ENCODE measurements at regions not wholly inside any gene's neighbourhood (a gene's known extent, or its start where the extent isn't known, plus 50 kb on each side); places are given as distances from the start of the nearest gene placed in this dataset.
A peak's percentile ranks its signal among the peaks of the same experiment; 100 is the strongest.

DNA sequence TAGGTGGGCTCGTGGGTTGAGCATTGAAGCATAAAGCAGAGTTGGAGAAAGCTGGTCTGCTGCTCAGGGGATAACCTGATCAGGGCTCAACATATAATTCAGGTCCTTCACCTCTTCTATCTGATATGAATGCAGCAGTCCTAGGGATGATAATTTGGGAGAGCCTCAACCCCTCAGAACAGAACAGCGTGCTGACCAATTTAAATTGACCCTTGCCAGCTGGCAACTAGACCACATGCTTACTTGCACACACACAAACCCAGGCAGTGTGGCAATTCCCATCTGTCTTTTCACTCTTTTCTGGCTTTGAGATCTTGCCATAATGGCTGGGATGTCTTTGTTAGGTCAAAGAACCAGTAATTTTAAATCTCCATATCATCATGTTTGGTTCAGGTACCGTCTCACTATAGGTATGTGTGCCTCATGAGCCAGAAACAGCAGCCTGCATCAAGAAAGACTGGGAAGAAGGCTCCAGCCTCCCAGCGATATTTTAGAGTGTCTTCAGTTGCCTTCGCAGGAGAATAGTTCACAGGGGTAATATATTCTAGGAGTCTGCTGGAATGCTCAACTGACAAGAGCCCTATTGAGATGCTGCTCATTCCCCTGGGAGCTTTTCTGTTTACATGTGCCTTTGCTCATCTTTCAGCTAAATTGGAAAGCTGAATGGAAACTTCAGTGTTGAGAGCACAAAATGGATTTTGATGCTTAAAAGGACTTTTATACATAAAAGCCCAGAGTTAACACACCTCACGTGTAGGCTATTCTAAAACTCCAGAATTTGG, 497.6 kb downstream of the RASEF start:
- H3K4me1 Mint-ChIP-seq: peaks cover 9% of the 10 kb centered on the region
- H3K36me3 Mint-ChIP-seq (ENCODE audit: low read depth): no peaks in the 10 kb centered on the region
- H3K4me3 Mint-ChIP-seq: no peak overlapping the region
- H3K27ac Mint-ChIP-seq: peak overlapping the region in 2 of 3 experiments; percentile 24 to 86
- no peaks in the 10 kb centered on the region for H3K9me3 Mint-ChIP-seq
- no peaks in the 10 kb centered on the region for H3K27me3 Mint-ChIP-seq (ENCODE audit: low read depth)
- TF ChIP-seq, protein P1, sequence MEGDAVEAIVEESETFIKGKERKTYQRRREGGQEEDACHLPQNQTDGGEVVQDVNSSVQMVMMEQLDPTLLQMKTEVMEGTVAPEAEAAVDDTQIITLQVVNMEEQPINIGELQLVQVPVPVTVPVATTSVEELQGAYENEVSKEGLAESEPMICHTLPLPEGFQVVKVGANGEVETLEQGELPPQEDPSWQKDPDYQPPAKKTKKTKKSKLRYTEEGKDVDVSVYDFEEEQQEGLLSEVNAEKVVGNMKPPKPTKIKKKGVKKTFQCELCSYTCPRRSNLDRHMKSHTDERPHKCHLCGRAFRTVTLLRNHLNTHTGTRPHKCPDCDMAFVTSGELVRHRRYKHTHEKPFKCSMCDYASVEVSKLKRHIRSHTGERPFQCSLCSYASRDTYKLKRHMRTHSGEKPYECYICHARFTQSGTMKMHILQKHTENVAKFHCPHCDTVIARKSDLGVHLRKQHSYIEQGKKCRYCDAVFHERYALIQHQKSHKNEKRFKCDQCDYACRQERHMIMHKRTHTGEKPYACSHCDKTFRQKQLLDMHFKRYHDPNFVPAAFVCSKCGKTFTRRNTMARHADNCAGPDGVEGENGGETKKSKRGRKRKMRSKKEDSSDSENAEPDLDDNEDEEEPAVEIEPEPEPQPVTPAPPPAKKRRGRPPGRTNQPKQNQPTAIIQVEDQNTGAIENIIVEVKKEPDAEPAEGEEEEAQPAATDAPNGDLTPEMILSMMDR (IDR thresholded peaks at IDR 0.05; ENCODE audit: unreplicated experiment in 3 of 3): no peak

DNA sequence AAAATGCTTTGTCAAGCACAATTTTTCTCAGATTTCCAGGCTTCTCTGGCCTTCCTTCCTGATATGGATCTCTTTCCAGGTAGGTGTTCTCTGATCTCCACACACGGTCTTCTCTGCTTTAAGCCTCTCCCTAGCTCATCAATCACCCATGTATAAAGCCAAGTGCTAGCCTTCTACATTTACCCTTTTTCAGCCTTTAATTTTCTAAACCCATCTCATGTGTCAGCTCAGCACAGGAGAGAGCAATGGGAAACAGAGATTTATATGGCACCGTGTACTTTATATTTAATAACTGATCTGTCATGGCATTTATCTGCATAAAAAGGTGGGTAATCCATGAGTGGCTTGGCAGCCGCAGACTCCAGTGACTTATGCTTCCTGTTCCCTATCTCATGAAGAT, 495.0 kb downstream of the RASEF start:
- Mint-ChIP-seq H3K4me1 (peaks cover 9% of the 10 kb centered on the region), H3K9me3 (peaks cover 7% of the 10 kb centered on the region), H3K4me3 (no peak overlapping the region), H3K27me3 (ENCODE audit: low read depth) (no peaks in the 10 kb centered on the region), H3K36me3 (ENCODE audit: low read depth) (no peaks in the 10 kb centered on the region), H3K27ac (no peak overlapping the region)
- TF ChIP-seq, protein P1 (IDR thresholded peaks at IDR 0.05; ENCODE audit: unreplicated experiment in 3 of 3): no peak

DNA sequence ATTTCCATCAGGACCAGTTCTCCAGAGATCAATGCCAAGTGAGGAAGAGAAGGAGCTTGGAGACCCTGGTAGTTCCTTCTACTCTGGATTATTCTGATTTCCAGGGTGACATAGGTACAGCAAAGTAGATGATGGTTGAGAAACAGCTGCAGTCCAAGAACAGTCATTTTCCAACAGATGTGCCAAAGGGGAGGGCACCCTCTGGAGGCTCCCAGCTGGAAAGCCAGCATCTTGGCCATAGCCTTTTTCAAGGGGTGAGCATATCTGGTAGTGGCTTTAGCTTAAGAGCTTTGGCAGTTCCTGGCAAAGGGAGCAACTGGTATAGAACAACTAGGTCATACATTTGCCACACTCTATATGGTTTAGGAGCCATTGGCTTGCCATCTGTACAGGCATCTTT, 492.7 kb downstream of the RASEF start:
- Mint-ChIP-seq H3K4me1 (peaks cover 5% of the 10 kb centered on the region), H3K36me3 (ENCODE audit: low read depth) (peaks cover 7% of the 10 kb centered on the region), H3K4me3 (no peak overlapping the region), H3K27ac (no peak overlapping the region), H3K27me3 (ENCODE audit: low read depth) (no peaks in the 10 kb centered on the region), H3K9me3 (peaks cover 27% of the 10 kb centered on the region)
- TF ChIP-seq, protein P1 (IDR thresholded peaks at IDR 0.05; ENCODE audit: unreplicated experiment in 3 of 3): no peak

DNA sequence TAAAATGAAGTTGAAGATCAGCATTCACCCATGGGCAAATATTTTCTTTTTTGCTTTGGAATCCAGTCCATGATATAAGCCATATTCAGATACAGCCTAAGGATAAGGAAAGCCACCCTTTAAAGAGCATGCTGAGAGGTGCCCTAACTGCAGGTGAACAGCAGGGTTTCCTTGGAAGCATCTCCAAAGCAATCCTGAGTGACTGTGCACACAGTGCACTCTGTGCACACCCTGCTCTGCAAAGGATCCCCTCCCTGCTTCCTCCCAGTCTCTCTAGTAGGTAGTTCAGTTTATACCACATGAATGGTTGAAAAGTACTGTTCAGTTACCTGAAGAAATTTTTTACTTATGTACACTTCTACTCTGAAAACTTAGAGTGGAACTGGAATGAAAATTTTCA, 491.4 kb downstream of the RASEF start:
- no peaks in the 10 kb centered on the region for H3K4me1 Mint-ChIP-seq
- TF ChIP-seq, protein P1 (IDR thresholded peaks at IDR 0.05; ENCODE audit: unreplicated experiment in 3 of 3): no peak
- no peak overlapping the region for H3K4me3 Mint-ChIP-seq
- H3K27me3 Mint-ChIP-seq (ENCODE audit: low read depth): no peaks in the 10 kb centered on the region
- H3K36me3 Mint-ChIP-seq (ENCODE audit: low read depth): peaks cover 7% of the 10 kb centered on the region
- peaks cover 30% of the 10 kb centered on the region for H3K9me3 Mint-ChIP-seq
- H3K27ac Mint-ChIP-seq: no peak overlapping the region

DNA sequence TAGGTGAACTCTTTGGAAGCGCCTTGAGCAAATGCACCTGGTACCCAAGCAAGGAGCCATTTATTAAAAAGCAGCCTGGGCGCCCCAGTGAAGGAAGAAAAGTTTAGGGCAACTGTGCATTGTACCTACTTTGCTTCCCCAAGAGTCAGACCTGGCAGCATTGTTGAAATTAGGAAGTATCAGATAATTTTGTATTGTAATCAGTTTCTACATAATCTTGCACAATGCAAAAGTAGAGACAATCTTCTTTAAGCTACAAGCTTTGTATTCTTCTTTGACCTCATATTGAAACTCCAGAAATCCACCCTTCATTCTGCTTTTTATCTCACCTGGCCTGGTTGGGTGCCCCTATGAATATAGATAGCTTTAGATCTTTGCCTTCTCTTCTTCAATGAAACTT, 490.8 kb downstream of the RASEF start:
- Mint-ChIP-seq H3K9me3 (peaks cover 35% of the 10 kb centered on the region), H3K4me1 (no peaks in the 10 kb centered on the region), H3K27ac (no peak overlapping the region), H3K27me3 (ENCODE audit: low read depth) (no peaks in the 10 kb centered on the region), H3K36me3 (ENCODE audit: low read depth) (peaks cover 7% of the 10 kb centered on the region), H3K4me3 (no peak overlapping the region)
- TF ChIP-seq, protein P1 (IDR thresholded peaks at IDR 0.05; ENCODE audit: unreplicated experiment in 3 of 3): no peak

DNA sequence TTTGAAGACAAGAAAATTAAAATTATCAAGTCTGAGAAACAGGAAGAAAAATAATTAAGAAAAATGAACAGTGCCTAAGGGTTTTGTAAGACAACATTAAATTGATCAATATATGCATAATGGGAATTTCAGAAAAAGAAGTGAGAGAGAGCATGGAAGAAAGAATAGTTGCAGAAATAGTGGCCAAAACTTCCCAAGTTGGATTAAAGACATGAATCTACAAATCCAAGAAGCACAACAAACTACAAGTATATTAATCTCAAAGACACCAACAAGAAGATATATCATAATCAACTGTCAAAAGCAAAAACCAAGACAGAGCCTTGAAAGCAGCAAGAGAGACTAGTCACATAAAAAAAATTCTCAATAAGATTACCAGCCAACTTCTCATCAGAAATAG, 488.0 kb downstream of the RASEF start:
- Mint-ChIP-seq H3K36me3 (ENCODE audit: low read depth) (peaks cover 11% of the 10 kb centered on the region), H3K9me3 (peaks cover 45% of the 10 kb centered on the region), H3K4me1 (no peaks in the 10 kb centered on the region), H3K4me3 (no peak overlapping the region), H3K27me3 (ENCODE audit: low read depth) (no peaks in the 10 kb centered on the region), H3K27ac (no peak overlapping the region)
- TF ChIP-seq, protein P1 (IDR thresholded peaks at IDR 0.05; ENCODE audit: unreplicated experiment in 3 of 3): no peak

Measured in nephron (organoid).